ENCODE measurements at regions not wholly inside any gene's neighbourhood (a gene's known extent, or its start where the extent isn't known, plus 50 kb on each side); places are given as distances from the start of the nearest gene placed in this dataset.

- no peak for DNase-seq
Measured at GRCh38 chr22:48106215-48106614, 1343.8 kb downstream of the TBC1D22A start.

GRCh38 chr22:48105259-48105658, 1342.8 kb downstream of the TBC1D22A start:
- no peak for DNase-seq

GRCh38 chr22:48104766-48105165, 1342.3 kb downstream of the TBC1D22A start:
- DNase-seq: no peak

- DNase-seq: no peak
Measured at GRCh38 chr22:48104102-48104738, 1341.8 kb downstream of the TBC1D22A start.

GRCh38 chr22:48103126-48103875, 1340.9 kb downstream of the TBC1D22A start:
- DNase-seq: no peak

GRCh38 chr22:48102581-48102980, 1340.1 kb downstream of the TBC1D22A start:
- DNase-seq: no peak

- DNase-seq: no peak
Measured at GRCh38 chr22:48101704-48102103, 1339.3 kb downstream of the TBC1D22A start.

GRCh38 chr22:48100685-48101417, 1338.4 kb downstream of the TBC1D22A start:
- DNase-seq: no peak

- DNase-seq: no peak
Measured at GRCh38 chr22:48099671-48100070, 1337.2 kb downstream of the TBC1D22A start.

- DNase-seq: no peak
Measured at GRCh38 chr22:48099251-48099650, 1336.8 kb downstream of the TBC1D22A start.

GRCh38 chr22:48098921-48099245, 1336.4 kb downstream of the TBC1D22A start:
- DNase-seq: no peak

- DNase-seq: no peak
Measured at GRCh38 chr22:48098243-48098920, 1335.9 kb downstream of the TBC1D22A start.

- no peak for DNase-seq
Measured at GRCh38 chr22:48097723-48098122, 1335.3 kb downstream of the TBC1D22A start.

GRCh38 chr22:48096851-48097665, 1334.6 kb downstream of the TBC1D22A start:
- DNase-seq: no peak

GRCh38 chr22:48096411-48096810, 1334.0 kb downstream of the TBC1D22A start:
- no peak for DNase-seq

GRCh38 chr22:48093981-48094380, 1331.5 kb downstream of the TBC1D22A start:
- DNase-seq: no peak

- no peak for DNase-seq
Measured at GRCh38 chr22:48092866-48093265, 1330.4 kb downstream of the TBC1D22A start.

GRCh38 chr22:48091656-48092223, 1329.3 kb downstream of the TBC1D22A start:
- no peak for DNase-seq

GRCh38 chr22:48091060-48091650, 1328.7 kb downstream of the TBC1D22A start:
- no peak for DNase-seq

GRCh38 chr22:48090332-48090672, 1327.9 kb downstream of the TBC1D22A start:
- DNase-seq: no peak

GRCh38 chr22:48089601-48090331, 1327.3 kb downstream of the TBC1D22A start:
- DNase-seq: no peak

All from NCI-H1105 (cell line).